A549 (cell line): ENCODE measurements at regions not wholly inside any gene's neighbourhood (a gene's known extent, or its start where the extent isn't known, plus 50 kb on each side); places are given as distances from the start of the nearest gene placed in this dataset.

Source experiments
- ATAC-seq, 2 experiments: fragments of 200-7000 bp in 1 of 2; fragments of >200 bp in 1 of 2; cut with Nextera tagmentation in 1 of 2; cut with Tn5 transposase in 1 of 2; 3 replicates each; pipeline versions ENCODE4 v1.8.0 to v1.9.1; 2018 to 2020; ENCODE audit warnings: mild to moderate bottlenecking in 1 of 2, moderate library complexity in 1 of 2
- CTCF ChIA-PET: fragments of 300-600 bp; sonication (Branson Sonifier 250); formaldehyde crosslinking; extraction: SDS; loops from one replicate; lab custom pipeline; 2021; ENCODE audit warnings: antibody characterized with exemption, inconsistent platforms; lab: Yijun Ruan, JAX
- POLR2A ChIA-PET: fragments of 350-600 bp; formaldehyde crosslinking; extraction: SDS; loops from one replicate; lab custom pipeline; 2021; ENCODE audit warnings: antibody characterized with exemption, inconsistent platforms; lab: Yijun Ruan, JAX
- DNase-seq, 2 experiments: peaks; one replicate each; pipeline versions ENCODE4 v3.0.0 to v3.0.0-alpha.2; 2011 to 2016; ENCODE audit warnings: low read depth in 1 of 2, low spot score in 1 of 2
- FAIRE-seq: peaks from 2 replicates; lab custom pipeline; 2011; peaks lifted over from hg19 to GRCh38; lab: Jason Lieb, UNC
- H3K27ac ChIP-seq, 2 experiments: fragments of >200 bp; sonication (Bioruptor Twin); formaldehyde crosslinking; 3 replicates each; pipeline ENCODE4 v1.5.1; 2016 to 2017
- H3K4me1 ChIP-seq: fragments of >200 bp; sonication (Bioruptor Twin); formaldehyde crosslinking; 3 replicates; pipeline ENCODE4 v1.6.1; 2016
- H3K4me2 ChIP-seq: fragments of >200 bp; sonication (Bioruptor Twin); formaldehyde crosslinking; 3 replicates; pipeline ENCODE4 v1.6.1; 2016
- H3K4me3 ChIP-seq: fragments of >200 bp; sonication (Bioruptor Twin); formaldehyde crosslinking; 3 replicates; pipeline ENCODE4 v1.5.1; 2016
- H3K9me3 ChIP-seq: fragments of >200 bp; sonication (Bioruptor Twin); formaldehyde crosslinking; 3 replicates; pipeline ENCODE4 v1.6.1; 2016
- ATOH8 ChIP-seq: fragments of 250-450 bp; sonication (Bioruptor Pico); IDR thresholded peaks from 2 replicates; pipeline ENCODE4 v1.5.0; 2020; ENCODE audit warnings: low read depth, mild to moderate bottlenecking, moderate library complexity
- BCL3 ChIP-seq: fragments of >200 bp; sonication (Bioruptor Twin); formaldehyde crosslinking; IDR thresholded peaks from 3 replicates; pipeline ENCODE4 v1.6.1; 2016
- CBX2 ChIP-seq: fragments of 200-600 bp; sonication (generic); IDR thresholded peaks from 2 replicates; pipeline ENCODE4 v1.6.1; 2016; ENCODE audit warnings: low read depth, mild to moderate bottlenecking, borderline replicate concordance
- CHD2 ChIP-seq: fragments of 150-350 bp; IDR thresholded peaks from 2 replicates; pipeline ENCODE4 v1.6.1; 2014; ENCODE audit warnings: low read length; ENCODE audit not compliant: partially characterized antibody
- E2F6 ChIP-seq: IDR thresholded peaks from 2 replicates; pipeline ENCODE4 v1.6.1; 2012; ENCODE audit warnings: low read depth, borderline replicate concordance
- ELK1 ChIP-seq: fragments of 150-350 bp; IDR thresholded peaks from 2 replicates; pipeline ENCODE4 v1.6.1; 2014; ENCODE audit warnings: low read depth, mild to moderate bottlenecking, low read length
- ESRRA ChIP-seq: fragments of 150-350 bp; IDR thresholded peaks from 2 replicates; pipeline ENCODE4 v1.6.1; 2014; ENCODE audit warnings: mild to moderate bottlenecking, low read length, borderline replicate concordance
- FOSL2 ChIP-seq, 2 experiments: fragments of 450-650 bp in 1 of 2; fragments of >200 bp in 1 of 2; sonication (Bioruptor Twin) in 1 of 2; formaldehyde crosslinking; IDR thresholded peaks; 2 replicates each; pipeline versions ENCODE4 v1.5.0 to v1.6.1; 2016 to 2020; ENCODE audit warnings: mild to moderate bottlenecking in 1 of 2, moderate library complexity in 1 of 2
- HEYL ChIP-seq: fragments of 250-450 bp; sonication (Bioruptor Pico); IDR thresholded peaks from 2 replicates; pipeline ENCODE4 v1.8.0; 2021; ENCODE audit warnings: mild to moderate bottlenecking, moderate library complexity
- KDM1A ChIP-seq: fragments of 200-600 bp; sonication (generic); IDR thresholded peaks from 2 replicates; pipeline ENCODE4 v1.6.1; 2016; ENCODE audit warnings: low read depth, mild to moderate bottlenecking
- MAFK ChIP-seq: fragments of 450-650 bp; IDR thresholded peaks from 2 replicates; pipeline ENCODE4 v1.6.1; 2014; ENCODE audit not compliant: partially characterized antibody
- MAX ChIP-seq: IDR thresholded peaks from 2 replicates; pipeline ENCODE4 v1.6.1; 2012
- MAZ ChIP-seq: fragments of 150-350 bp; IDR thresholded peaks from 2 replicates; pipeline ENCODE4 v1.6.1; 2014; ENCODE audit warnings: antibody characterized with exemption, low read depth, low read length, borderline replicate concordance
- NPAS2 ChIP-seq: fragments of 250-450 bp; sonication (Bioruptor Pico); IDR thresholded peaks from 2 replicates; pipeline ENCODE4 v1.8.0; 2022; ENCODE audit warnings: mild to moderate bottlenecking, moderate library complexity, borderline replicate concordance
- NR3C1 ChIP-seq: fragments of >200 bp; sonication (Bioruptor Twin); formaldehyde crosslinking; IDR thresholded peaks from 3 replicates; pipeline ENCODE4 v1.6.1; 2017
- PHF8 ChIP-seq: fragments of 200-600 bp; sonication (generic); IDR thresholded peaks from 2 replicates; pipeline ENCODE4 v1.6.1; 2016; ENCODE audit warnings: low read depth, mild to moderate bottlenecking, antibody characterized with exemption, moderate library complexity, borderline replicate concordance
- RARB ChIP-seq: fragments of 250-450 bp; sonication (Bioruptor Pico); IDR thresholded peaks from 2 replicates; pipeline ENCODE4 v1.8.0; 2021; ENCODE audit warnings: mild to moderate bottlenecking, moderate library complexity
- RCOR1 ChIP-seq: fragments of 150-350 bp; IDR thresholded peaks from 2 replicates; pipeline ENCODE4 v1.6.1; 2014; ENCODE audit warnings: antibody characterized with exemption, low read length, low read depth
- RFX5 ChIP-seq: fragments of 450-650 bp; IDR thresholded peaks from 2 replicates; pipeline ENCODE4 v1.7.1; 2014; ENCODE audit warnings: antibody characterized with exemption, mild to moderate bottlenecking, moderate library complexity
- SMC3 ChIP-seq: fragments of >200 bp; sonication (Bioruptor Twin); formaldehyde crosslinking; IDR thresholded peaks from 3 replicates; pipeline ENCODE4 v1.6.1; 2018; ENCODE audit warnings: inconsistent platforms
- TFCP2L1 ChIP-seq: fragments of 250-450 bp; sonication (Bioruptor Pico); IDR thresholded peaks from 2 replicates; pipeline ENCODE4 v1.5.0; 2021; ENCODE audit warnings: mild to moderate bottlenecking
- USF2 ChIP-seq: fragments of 450-650 bp; IDR thresholded peaks from 2 replicates; pipeline ENCODE4 v1.6.1; 2014; ENCODE audit warnings: antibody characterized with exemption
- ZFP36 ChIP-seq: fragments of 450-650 bp; IDR thresholded peaks from 2 replicates; pipeline ENCODE4 v1.6.1; 2014; ENCODE audit warnings: borderline replicate concordance; ENCODE audit not compliant: partially characterized antibody
- WGBS: methylation state at CpG from one replicate; pipeline ENCODE4 v1.1.6; 2017; ENCODE audit errors: missing lambda C conversion rate; 5-methylcytosine and 5-hydroxymethylcytosine counted together

GRCh38 chr16:5763176-5763575 is 665.6 kb upstream of the EEF2KMT start:
- 11% methylated on average over 11 of the region's 11 CpGs for WGBS
- Histone ChIP-seq H3K4me2 (no peak overlapping the region), H3K27ac (no peak overlapping the region), H3K4me3 (no peak overlapping the region), H3K4me1 (no peaks in the 10 kb centered on the region), H3K9me3 (no peaks in the 10 kb centered on the region)
- ATAC-seq, result no peak
- no peak for DNase-seq
- ChIA-PET POLR2A (no interaction called here), CTCF (no interaction called here)
- TF ChIP-seq NPAS2 (CRISPR knock-in tag) (no peak), ZFP36 (no peak), ELK1 (no peak), USF2 (no peak), ATOH8 (CRISPR knock-in tag) (no peak), KDM1A (no peak), HEYL (CRISPR knock-in tag) (no peak), RCOR1 (no peak), ESRRA (no peak), CBX2 (no peak), PHF8 (no peak), RARB (CRISPR knock-in tag) (no peak), NR3C1 (no peak), CHD2 (no peak), E2F6 (no peak), MAZ (no peak), FOSL2 (IDR thresholded peaks at IDR 0.05) (no peak), FOSL2 (CRISPR knock-in tag; IDR thresholded peaks at IDR 0.05) (no peak)
- FAIRE-seq, result no peak

GRCh38 chr16:5762362-5762761 is 664.8 kb upstream of the EEF2KMT start:
- FAIRE-seq (no peak), DNase-seq (no peak), ATAC-seq (no peak)
- ChIA-PET POLR2A (no interaction called here), CTCF (no interaction called here)
- H3K4me2 ChIP-seq, result no peak overlapping the region
- no peak overlapping the region for H3K4me3 ChIP-seq
- 14% methylated on average over 10 of the region's 10 CpGs for WGBS
- H3K9me3 ChIP-seq, result no peaks in the 10 kb centered on the region
- no peaks in the 10 kb centered on the region for H3K4me1 ChIP-seq
- TF ChIP-seq RFX5, result no peak
- TF ChIP-seq FOSL2 (IDR thresholded peaks at IDR 0.05), result no peak
- no peak for TF ChIP-seq FOSL2 (CRISPR knock-in tag; IDR thresholded peaks at IDR 0.05)
- TF ChIP-seq TFCP2L1, result no peak
- H3K27ac ChIP-seq, result no peak overlapping the region

- POLR2A ChIA-PET, result no interaction called here
- Histone ChIP-seq H3K4me1 (no peaks in the 10 kb centered on the region), H3K4me2 (no peak overlapping the region), H3K9me3 (no peaks in the 10 kb centered on the region), H3K27ac (no peak overlapping the region), H3K4me3 (no peak overlapping the region)
- WGBS, result 0% methylated on average over 2 of the region's 2 CpGs
- CTCF ChIA-PET, result no interaction called here
- DNase-seq, result no peak
- FAIRE-seq, result no peak
- no peak for ATAC-seq
- TF ChIP-seq SMC3, result no peak
- TF ChIP-seq BCL3, result no peak
- TF ChIP-seq MAFK, result peak; percentile 27
- TF ChIP-seq MAX, result no peak
Measured at GRCh38 chr16:5761592-5761991, 664.0 kb upstream of the EEF2KMT start.
